Heart right ventricle (tissue), 16 donors: ENCODE measurements at regions not wholly inside any gene's neighbourhood (a gene's known extent, or its start where the extent isn't known, plus 50 kb on each side); places are given as distances from the start of the nearest gene placed in this dataset.

Experiments used
- ATAC-seq, 8 donors: fragments of 200-7000 bp; cut with Tn5 transposase; one replicate each; pipeline ENCODE4 v1.9.1; 2020; ENCODE audit warnings: mild to moderate bottlenecking in 8 of 8, moderate library complexity in 8 of 8, moderate number of reproducible peaks in 1 of 8
- DNase-seq, 2 donors: peaks; one replicate each; pipeline ENCODE4 v3.0.0-alpha.2; 2020
- H3K27ac ChIP-seq, 10 donors: fragments of 200-600 bp; sonication (generic) in 2 of 10; one replicate each; pipeline versions ENCODE4 v1.5.0 to v1.8.0; 2020 to 2022; ENCODE audit warnings: mild to moderate bottlenecking in 3 of 10
- H3K27me3 ChIP-seq, 7 donors: fragments of 200-600 bp; one replicate each; pipeline ENCODE4 v1.8.0; 2021 to 2022; ENCODE audit warnings: mild to moderate bottlenecking in 2 of 7
- H3K36me3 ChIP-seq, 9 donors: fragments of 200-600 bp; sonication (generic) in 1 of 9; one replicate each; pipeline versions ENCODE4 v1.5.0 to v1.8.0; 2020 to 2022; ENCODE audit warnings: mild to moderate bottlenecking in 2 of 9
- H3K4me1 ChIP-seq, 9 donors: fragments of 200-600 bp; sonication (generic) in 1 of 9; one replicate each; pipeline versions ENCODE4 v1.5.0 to v1.8.0; 2020 to 2022; ENCODE audit warnings: mild to moderate bottlenecking in 4 of 9
- H3K4me3 ChIP-seq, 10 donors: fragments of 200-600 bp; sonication (generic) in 2 of 10; one replicate each; pipeline versions ENCODE4 v1.5.0 to v1.8.0; 2020 to 2022; ENCODE audit warnings: mild to moderate bottlenecking in 7 of 10, moderate library complexity in 2 of 10
- H3K9me3 ChIP-seq, 11 donors: fragments of 200-600 bp in 10 of 11; sonication (generic) in 2 of 11; one replicate each; pipeline versions ENCODE4 v1.5.0 to v1.8.0; 2013 to 2022; ENCODE audit warnings: mild to moderate bottlenecking in 2 of 11, control low read depth in 1 of 11, moderate library complexity in 1 of 11
- WGBS, 2 donors: extraction: QIAGEN DNeasy Blood & Tissue Kit; methylation state at CpG; one replicate each; pipeline ENCODE4 v1.1.7; 2013; ENCODE audit warnings: inconsistent platforms in 1 of 2; 5-methylcytosine and 5-hydroxymethylcytosine counted together
- intact Hi-C, 10 donors: fragments of 100-400 bp; cut with DNase I; formaldehyde crosslinking; loops; one replicate each; pipeline versions ENCODE4 v1.11.1 to v1.14.2; 2022
- TF ChIP-seq, protein P1 (sequence below), 9 donors: fragments of 200-600 bp; sonication (generic) in 2 of 9; IDR thresholded peaks; one replicate each; pipeline versions ENCODE4 v1.5.0 to v1.8.0; 2021 to 2022; ENCODE audit warnings: antibody characterized with exemption in 9 of 9, mild to moderate bottlenecking in 5 of 9, moderate library complexity in 1 of 9
- donor health status: Arrhythmogenic right ventricular cardiomyopathy.
- donor health status: ischemic (EF 13 %, LVEDD 7.1; RV severe dilation, severe dysfunction).
- donor health status: healthy with polysubstance abuse.
- donor health status: DM: no; HTN: yes; CAD: no.
- donor health status: DM: no; HTN: no; CAD: no.
- donor health status: ischemic (EF 25% LVEDD 6.9; RV normal size, moderate dysfunction).
- donor health status: ischemic (EF 25% LVEDD 5.7; RV mildly dilated, moderate dysfunction).
- donor health status: healthy.
- donor health status: DM: yes; HTN: yes; CAD: no.
- donor health status: Ischemic cardiomyopathy.
- donor health status: ischemic (EF 35%, LVEDD 5.7; RV mildly dilated, moderate dysfunction).
- donor health status: nonischemic (EF 11% LVEDD 7.7; RV severe dilation, severe dysfunction).
- donor health status: DM: yes; HTN: yes; CAD: no.
- donor health status: PGD.
- donor health status: ischemic (EF 29% LVEDD 5.4; RV normal size, mild dysfunction).
- donor health status: nonischemic (EF 23%, LVEDD 6.1; RV moderate dilation, normal function).

- WGBS, 2 donors, result 77 to 80% methylated on average over 3 of the region's 3 CpGs
- intact Hi-C loops, result no loop called here
- no peak for ATAC-seq
Observed at GRCh38 chr6:151721146-151721545, 86.3 kb upstream of the ESR1 start.

DNA sequence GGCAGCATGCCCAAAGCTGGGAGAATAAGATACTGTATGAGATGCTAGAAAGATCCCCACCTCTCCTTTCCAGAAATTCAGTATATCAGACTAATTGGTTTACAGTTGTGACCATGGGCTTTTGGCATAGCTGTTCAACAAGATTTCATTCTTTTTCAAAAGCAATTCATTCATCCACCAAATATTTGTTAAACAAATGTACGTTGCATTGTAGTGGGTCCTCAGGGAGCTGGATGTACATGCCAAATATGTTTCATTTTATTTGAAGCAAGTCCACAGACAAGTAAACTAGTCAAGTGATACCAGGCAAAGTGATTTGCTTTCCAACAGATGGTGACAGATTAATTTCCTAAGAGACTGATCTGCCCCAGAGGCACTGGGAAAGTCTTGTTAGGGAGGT lies 85.8 kb upstream of the ESR1 start:
- H3K4me3 ChIP-seq, result no peak overlapping the region
- 70 to 71% methylated on average over 1 of the region's 1 CpG for WGBS, 2 donors
- no peak overlapping the region for H3K27ac ChIP-seq
- TF ChIP-seq, protein P1, sequence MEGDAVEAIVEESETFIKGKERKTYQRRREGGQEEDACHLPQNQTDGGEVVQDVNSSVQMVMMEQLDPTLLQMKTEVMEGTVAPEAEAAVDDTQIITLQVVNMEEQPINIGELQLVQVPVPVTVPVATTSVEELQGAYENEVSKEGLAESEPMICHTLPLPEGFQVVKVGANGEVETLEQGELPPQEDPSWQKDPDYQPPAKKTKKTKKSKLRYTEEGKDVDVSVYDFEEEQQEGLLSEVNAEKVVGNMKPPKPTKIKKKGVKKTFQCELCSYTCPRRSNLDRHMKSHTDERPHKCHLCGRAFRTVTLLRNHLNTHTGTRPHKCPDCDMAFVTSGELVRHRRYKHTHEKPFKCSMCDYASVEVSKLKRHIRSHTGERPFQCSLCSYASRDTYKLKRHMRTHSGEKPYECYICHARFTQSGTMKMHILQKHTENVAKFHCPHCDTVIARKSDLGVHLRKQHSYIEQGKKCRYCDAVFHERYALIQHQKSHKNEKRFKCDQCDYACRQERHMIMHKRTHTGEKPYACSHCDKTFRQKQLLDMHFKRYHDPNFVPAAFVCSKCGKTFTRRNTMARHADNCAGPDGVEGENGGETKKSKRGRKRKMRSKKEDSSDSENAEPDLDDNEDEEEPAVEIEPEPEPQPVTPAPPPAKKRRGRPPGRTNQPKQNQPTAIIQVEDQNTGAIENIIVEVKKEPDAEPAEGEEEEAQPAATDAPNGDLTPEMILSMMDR (IDR thresholded peaks at IDR 0.05), result no peak
- no peaks in the 10 kb centered on the region for H3K4me1 ChIP-seq
- intact Hi-C loops, result no loop called here
- DNase-seq (no peak), ATAC-seq (no peak)
- H3K9me3 ChIP-seq, result no peaks in the 10 kb centered on the region
- H3K36me3 ChIP-seq, result no peaks in the 10 kb centered on the region
- H3K27me3 ChIP-seq, result peaks cover 0 to 2% (median 0%) of the 10 kb centered on the region in 7 donors

More at GRCh38 chr6:151721146-151721545, 86.3 kb upstream of the ESR1 start:
- Histone ChIP-seq H3K9me3 (no peaks in the 10 kb centered on the region), H3K36me3 (no peaks in the 10 kb centered on the region), H3K4me1 (peaks cover 0 to 5% (median 0%) of the 10 kb centered on the region in 9 donors), H3K27ac (no peak overlapping the region), H3K27me3 (peaks cover 0 to 2% (median 0%) of the 10 kb centered on the region in 7 donors), H3K4me3 (no peak overlapping the region)
- DNase-seq, result no peak
- TF ChIP-seq, protein P1 (IDR thresholded peaks at IDR 0.05), result no peak

- Histone ChIP-seq H3K27ac (no peak overlapping the region), H3K4me1 (no peaks in the 10 kb centered on the region), H3K27me3 (peaks cover 0 to 2% (median 0%) of the 10 kb centered on the region in 7 donors), H3K36me3 (no peaks in the 10 kb centered on the region), H3K4me3 (no peak overlapping the region), H3K9me3 (no peaks in the 10 kb centered on the region)
- ATAC-seq (no peak), DNase-seq (no peak)
- TF ChIP-seq, protein P1 (IDR thresholded peaks at IDR 0.05), result no peak
- 77 to 79% methylated on average over 4 of the region's 4 CpGs for WGBS, 2 donors
- intact Hi-C loops, result no loop called here
Observed at GRCh38 chr6:151722342-151722741, 85.1 kb upstream of the ESR1 start.

DNA sequence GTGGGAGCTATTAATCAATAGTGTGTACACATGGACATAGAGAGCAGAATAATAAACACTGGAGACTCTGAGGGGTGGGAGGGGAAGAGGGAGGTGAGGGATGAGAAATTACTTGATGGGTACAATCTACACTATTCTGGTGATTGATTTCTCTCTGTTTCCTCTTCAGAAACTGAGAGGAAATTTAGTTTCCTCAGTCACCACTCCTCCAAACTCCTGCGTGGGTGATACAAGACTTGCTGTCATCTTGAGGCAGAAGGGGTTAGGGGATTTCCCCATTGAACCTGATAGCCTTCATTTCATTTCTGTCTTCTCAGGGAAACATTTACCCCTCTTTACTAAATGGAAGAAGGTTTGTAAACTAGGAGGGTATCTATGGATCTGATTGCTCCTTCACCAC lies 84.3 kb upstream of the ESR1 start:
- TF ChIP-seq, protein P1 (IDR thresholded peaks at IDR 0.05), result no peak
- WGBS, 2 donors, result 50 to 53% methylated on average over 1 of the region's 1 CpG
- H3K9me3 ChIP-seq, result no peaks in the 10 kb centered on the region
- DNase-seq (no peak), ATAC-seq (no peak)
- intact Hi-C loops, result no loop called here
- H3K27me3 ChIP-seq, result peaks cover 0 to 2% (median 0%) of the 10 kb centered on the region in 7 donors
- H3K27ac ChIP-seq, result no peak overlapping the region
- no peak overlapping the region for H3K4me3 ChIP-seq
- H3K4me1 ChIP-seq, result no peaks in the 10 kb centered on the region
- no peaks in the 10 kb centered on the region for H3K36me3 ChIP-seq
